Heart left ventricle (tissue), 16 donors: ENCODE measurements at regions not wholly inside any gene's neighbourhood (a gene's known extent, or its start where the extent isn't known, plus 50 kb on each side); places are given as distances from the start of the nearest gene placed in this dataset.
"Not testable (repeated sequence)": the region's sequence is repeated elsewhere in the genome, so short reads cannot be mapped to it uniquely, and the experiment has no call there.

ENCODE experiments used
- ATAC-seq, 4 donors: fragments of 200-7000 bp; cut with Tn5 transposase; one replicate each; pipeline ENCODE4 v1.9.1; 2020 to 2022; ENCODE audit warnings: moderate library complexity in 4 of 4, mild to moderate bottlenecking in 3 of 4, moderate number of reproducible peaks in 1 of 4
- DNase-seq, 5 donors: peaks; one replicate each; pipeline ENCODE4 v3.0.0-alpha.2; 2020
- H3K27ac ChIP-seq, 12 donors: fragments of 200-600 bp; sonication (generic) in 4 of 12; one replicate each; pipeline versions ENCODE4 v1.5.0 to v1.8.0; 2016 to 2022; ENCODE audit warnings: mild to moderate bottlenecking in 2 of 12
- H3K27me3 ChIP-seq, 9 donors: fragments of 200-600 bp; sonication (generic) in 2 of 9; one replicate each; pipeline versions ENCODE4 v1.5.1 to v1.8.0; 2016 to 2022; ENCODE audit warnings: mild to moderate bottlenecking in 3 of 9
- H3K36me3 ChIP-seq, 9 donors: fragments of 200-600 bp; sonication (generic) in 2 of 9; one replicate each; pipeline versions ENCODE4 v1.5.0 to v1.8.0; 2018 to 2022; ENCODE audit warnings: mild to moderate bottlenecking in 2 of 9
- H3K4me1 ChIP-seq, 12 donors: fragments of 200-600 bp; sonication (generic) in 4 of 12; one replicate each; pipeline versions ENCODE4 v1.5.0 to v1.8.0; 2016 to 2022; ENCODE audit warnings: mild to moderate bottlenecking in 3 of 12
- H3K4me3 ChIP-seq, 12 donors: fragments of 200-600 bp; sonication (generic) in 4 of 12; one replicate each; pipeline versions ENCODE4 v1.5.0 to v1.8.0; 2017 to 2022; ENCODE audit warnings: mild to moderate bottlenecking in 9 of 12, moderate library complexity in 4 of 12
- H3K9me3 ChIP-seq, 12 donors: fragments of 200-600 bp; sonication (generic) in 4 of 12; one replicate each; pipeline versions ENCODE4 v1.5.0 to v1.8.0; 2016 to 2022; ENCODE audit warnings: mild to moderate bottlenecking in 1 of 12
- CTCF ChIP-seq, 12 donors: fragments of 200-600 bp; sonication (generic) in 4 of 12; IDR thresholded peaks; one replicate each; pipeline versions ENCODE4 v1.5.0 to v1.8.0; 2018 to 2022; ENCODE audit warnings: antibody characterized with exemption in 12 of 12, mild to moderate bottlenecking in 5 of 12
- POLR2A ChIP-seq, 2 donors: fragments of 450-650 bp; IDR thresholded peaks; one replicate each; pipeline ENCODE4 v1.6.1; 2017; ENCODE audit warnings: antibody characterized with exemption in 2 of 2, mild to moderate bottlenecking in 2 of 2, moderate library complexity in 2 of 2
- WGBS, 4 donors: extraction: QIAGEN DNeasy Blood & Tissue Kit in 2 of 4; methylation state at CpG; one replicate each; pipeline versions ENCODE4 v1.1.5 to v1.1.7; 2013 to 2018; 5-methylcytosine and 5-hydroxymethylcytosine counted together
- intact Hi-C, 10 donors: fragments of 100-400 bp; cut with DNase I; formaldehyde crosslinking; loops; one replicate each; pipeline versions ENCODE4 v1.11.1 to v1.14.2; 2022
- donor health status: ischemic (EF 13 %, LVEDD 7.1; RV severe dilation, severe dysfunction).
- donor health status: healthy with polysubstance abuse.
- donor health status: DM: no; HTN: yes; CAD: no.
- donor health status: DM: no; HTN: no; CAD: no.
- donor health status: ischemic (EF 25% LVEDD 6.9; RV normal size, moderate dysfunction).
- donor health status: ischemic (EF 25% LVEDD 5.7; RV mildly dilated, moderate dysfunction).
- donor health status: healthy.
- donor health status: DM: yes; HTN: yes; CAD: no.
- donor health status: ischemic (EF 35%, LVEDD 5.7; RV mildly dilated, moderate dysfunction).
- donor health status: nonischemic (EF 11% LVEDD 7.7; RV severe dilation, severe dysfunction).
- donor health status: DM: yes; HTN: yes; CAD: no.
- donor health status: PGD.
- donor health status: ischemic (EF 29% LVEDD 5.4; RV normal size, mild dysfunction).
- donor health status: nonischemic (EF 23%, LVEDD 6.1; RV moderate dilation, normal function).

- no peak overlapping the region for H3K27ac ChIP-seq
Measured at GRCh38 chrX:101787934-101788333, 128.3 kb upstream of the ARMCX2 start.

GRCh38 chrX:101785142-101785541 is 125.5 kb upstream of the ARMCX2 start:
- TF ChIP-seq CTCF (IDR thresholded peaks at IDR 0.05): no peak
- TF ChIP-seq POLR2A (IDR thresholded peaks at IDR 0.05): no peak

More at GRCh38 chrX:101787934-101788333, 128.3 kb upstream of the ARMCX2 start:
- intact Hi-C loops: no loop called here
- Histone ChIP-seq H3K9me3 (no peaks in the 10 kb centered on the region), H3K4me1 (no peaks in the 10 kb centered on the region), H3K4me3 (no peak overlapping the region), H3K36me3 (no peaks in the 10 kb centered on the region), H3K27me3 (peaks cover 0 to 8% (median 0%) of the 10 kb centered on the region in 9 donors)
- no peak for DNase-seq
- ATAC-seq: no peak
- 87 to 100% (median 92%) methylated on average over 1 of the region's 1 CpG for WGBS, 4 donors
- TF ChIP-seq POLR2A (IDR thresholded peaks at IDR 0.05) (no peak), CTCF (IDR thresholded peaks at IDR 0.05) (no peak)

GRCh38 chrX:101780421-101780820 is 120.8 kb upstream of the ARMCX2 start:
- H3K9me3 ChIP-seq, H3K36me3 ChIP-seq, ATAC-seq, H3K4me1 ChIP-seq, DNase-seq, intact Hi-C loops, H3K4me3 ChIP-seq, H3K27ac ChIP-seq: not testable (repeated sequence)
- peaks cover 0 to 11% (median 0%) of the 10 kb centered on the region in 9 donors for H3K27me3 ChIP-seq
- WGBS, 4 donors: 76 to 89% (median 83%) methylated on average over 19 of the region's 19 CpGs

More at GRCh38 chrX:101785142-101785541, 125.5 kb upstream of the ARMCX2 start:
- Histone ChIP-seq H3K9me3 (no peaks in the 10 kb centered on the region), H3K27ac (no peak overlapping the region), H3K4me1 (no peaks in the 10 kb centered on the region), H3K4me3 (no peak overlapping the region), H3K27me3 (peaks cover 0 to 15% (median 0%) of the 10 kb centered on the region in 9 donors), H3K36me3 (no peaks in the 10 kb centered on the region)
- DNase-seq (no peak), ATAC-seq (no peak)
- WGBS, 4 donors: 33 to 48% (median 43%) methylated on average over 1 of the region's 1 CpG
- intact Hi-C loops: no loop called here

- DNase-seq (no peak), ATAC-seq (no peak)
- intact Hi-C loops: no loop called here
- peaks cover 0 to 16% (median 0%) of the 10 kb centered on the region in 12 donors for H3K9me3 ChIP-seq
- no peaks in the 10 kb centered on the region for H3K27me3 ChIP-seq
- no peaks in the 10 kb centered on the region for H3K36me3 ChIP-seq
- TF ChIP-seq POLR2A (IDR thresholded peaks at IDR 0.05) (no peak), CTCF (IDR thresholded peaks at IDR 0.05) (no peak)
- no peak overlapping the region for H3K4me3 ChIP-seq
- WGBS, 4 donors: 71 to 100% (median 93%) methylated on average over 1 of the region's 1 CpG
- no peaks in the 10 kb centered on the region for H3K4me1 ChIP-seq
- no peak overlapping the region for H3K27ac ChIP-seq
Measured at GRCh38 chrX:101774340-101774739, 114.7 kb upstream of the ARMCX2 start.

GRCh38 chrX:101764538-101764937 is 104.9 kb upstream of the ARMCX2 start:
- DNase-seq (no peak), ATAC-seq (no peak)
- no peak overlapping the region for H3K27ac ChIP-seq
- H3K36me3 ChIP-seq: no peaks in the 10 kb centered on the region
- peaks cover 0 to 22% (median 0%) of the 10 kb centered on the region in 9 donors for H3K27me3 ChIP-seq
- intact Hi-C loops: loop anchor here in 2 of 10 donors (5.0 to 10.0 kb wide), 2 partner anchors 147 to 170 kb away; partner anchors contain the start of gene ARMCX6 (in 1 of the 2)
- no peak overlapping the region for H3K4me3 ChIP-seq
- no peaks in the 10 kb centered on the region for H3K9me3 ChIP-seq
- H3K4me1 ChIP-seq: no peaks in the 10 kb centered on the region
- 71 to 77% (median 74%) methylated on average over 4 of the region's 4 CpGs for WGBS, 4 donors
- TF ChIP-seq POLR2A (IDR thresholded peaks at IDR 0.05): no peak
- TF ChIP-seq CTCF (IDR thresholded peaks at IDR 0.05): no peak
